ENCODE measurements at regions not wholly inside any gene's neighbourhood (a gene's known extent, or its start where the extent isn't known, plus 50 kb on each side); places are given as distances from the start of the nearest gene placed in this dataset.

DNA sequence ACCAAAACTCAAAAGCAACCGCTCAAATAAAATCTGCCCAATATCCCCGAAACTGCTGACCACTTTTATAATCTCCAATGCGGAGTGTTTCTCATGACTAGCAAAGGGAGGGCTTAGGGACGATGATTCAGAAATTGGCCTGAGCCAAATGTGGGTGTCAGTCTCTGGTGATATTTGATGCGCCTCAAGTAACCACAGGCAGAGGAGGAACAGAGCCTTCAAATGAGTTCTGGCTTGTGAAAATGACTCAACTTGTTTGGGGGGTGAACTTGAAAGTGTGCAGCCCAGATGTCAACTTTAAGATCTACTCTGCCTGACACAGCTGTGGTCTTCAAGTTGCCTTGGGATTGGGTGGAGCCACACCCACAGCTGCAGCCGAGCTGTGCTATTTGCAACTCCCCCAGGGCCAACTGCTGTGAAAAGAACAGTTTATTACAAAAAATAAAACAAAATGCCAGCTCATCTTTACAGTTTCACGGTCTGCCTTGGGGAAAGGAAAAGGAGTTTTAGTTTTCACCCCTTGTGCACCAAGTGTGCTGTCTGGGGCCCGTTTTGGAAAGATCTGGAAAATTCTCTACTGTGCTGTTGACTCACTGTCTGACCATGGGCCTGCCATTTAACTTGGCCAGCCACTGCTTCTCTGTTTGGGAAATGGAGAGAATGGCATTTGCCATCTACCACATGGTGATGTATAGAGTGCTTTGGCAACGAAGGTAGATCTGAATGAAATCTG is 222.1 kb downstream of the MTX2 start:
- no peak for TF ChIP-seq CTCF (conservative IDR thresholded peaks at IDR 0.05; ENCODE audit: low read depth, low read length)
- TF ChIP-seq EZH2 (IDR thresholded peaks at IDR 0.05; ENCODE audit: low read length, unreplicated experiment): no peak
- no peak for TF ChIP-seq EZH2phosphoT487 (IDR thresholded peaks at IDR 0.05; ENCODE audit: borderline replicate concordance, low read length)
